ENCODE measurements at regions not wholly inside any gene's neighbourhood (a gene's known extent, or its start where the extent isn't known, plus 50 kb on each side); places are given as distances from the start of the nearest gene placed in this dataset.

DNA sequence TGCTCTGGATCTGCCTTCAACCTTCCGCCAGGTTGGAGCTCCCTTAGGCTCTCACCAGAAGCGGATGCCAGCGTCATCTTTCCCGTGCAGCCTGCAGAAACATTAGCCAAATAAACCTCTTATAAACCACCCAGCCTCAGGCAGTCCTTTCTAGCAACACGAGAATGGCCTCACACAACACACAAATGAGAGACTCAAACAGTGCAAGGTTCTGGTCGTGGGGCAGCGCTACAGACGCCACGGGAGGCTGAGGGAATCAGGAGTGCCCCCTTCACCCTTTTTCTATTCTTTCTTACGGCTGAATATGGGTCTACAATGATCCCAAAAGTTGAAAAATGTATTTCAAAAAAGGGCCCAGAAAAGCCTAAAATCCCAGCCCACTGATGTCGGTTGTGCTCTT is 96.4 kb downstream of the FOXL3 start:
- DNase-seq (ENCODE audit: low spot score) = no peak

DNA sequence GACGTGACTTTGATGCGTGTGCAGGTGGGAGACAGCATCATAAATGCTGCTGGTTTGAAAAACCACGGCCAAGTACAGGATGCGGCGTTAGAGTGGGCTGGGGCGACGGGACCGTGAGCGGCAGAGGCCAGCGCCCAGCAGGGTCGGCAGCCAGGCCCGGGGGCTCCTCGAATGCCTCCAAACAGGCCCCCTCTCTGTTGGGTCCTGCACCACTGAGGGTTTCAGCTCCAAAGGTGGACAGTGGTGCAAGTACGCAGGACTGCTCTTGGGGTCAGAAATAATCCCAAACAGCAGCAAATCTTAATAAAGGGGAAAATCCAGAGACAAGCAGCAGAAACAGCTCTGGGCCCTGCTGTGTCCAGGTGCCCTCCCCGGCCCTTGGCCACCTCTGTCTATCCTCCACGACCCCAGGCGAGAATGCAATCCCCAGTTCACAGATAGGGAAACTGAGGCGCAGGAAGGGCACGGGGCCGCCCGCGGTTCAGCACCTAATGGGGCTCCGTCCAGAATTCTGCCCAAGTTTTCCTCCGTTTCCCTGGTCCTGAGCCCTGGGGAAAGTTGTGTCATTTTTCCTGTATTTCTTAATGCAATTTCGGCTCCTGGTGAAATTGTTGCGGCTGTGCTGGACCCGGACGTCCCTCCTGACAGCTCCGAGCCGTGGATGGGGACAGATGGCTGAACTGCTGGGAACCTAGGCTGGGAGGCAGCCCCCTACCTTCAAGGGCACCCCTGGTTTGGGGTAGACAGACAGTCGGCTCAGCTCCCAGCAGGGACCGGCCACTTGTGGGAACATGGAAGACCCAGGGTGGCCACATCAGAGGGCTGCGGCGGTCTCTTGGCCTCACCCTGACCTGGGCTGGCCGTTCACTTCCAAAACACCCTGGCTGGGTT is 97.4 kb downstream of the FOXL3 start:
- no peak for DNase-seq (ENCODE audit: low spot score)

DNA sequence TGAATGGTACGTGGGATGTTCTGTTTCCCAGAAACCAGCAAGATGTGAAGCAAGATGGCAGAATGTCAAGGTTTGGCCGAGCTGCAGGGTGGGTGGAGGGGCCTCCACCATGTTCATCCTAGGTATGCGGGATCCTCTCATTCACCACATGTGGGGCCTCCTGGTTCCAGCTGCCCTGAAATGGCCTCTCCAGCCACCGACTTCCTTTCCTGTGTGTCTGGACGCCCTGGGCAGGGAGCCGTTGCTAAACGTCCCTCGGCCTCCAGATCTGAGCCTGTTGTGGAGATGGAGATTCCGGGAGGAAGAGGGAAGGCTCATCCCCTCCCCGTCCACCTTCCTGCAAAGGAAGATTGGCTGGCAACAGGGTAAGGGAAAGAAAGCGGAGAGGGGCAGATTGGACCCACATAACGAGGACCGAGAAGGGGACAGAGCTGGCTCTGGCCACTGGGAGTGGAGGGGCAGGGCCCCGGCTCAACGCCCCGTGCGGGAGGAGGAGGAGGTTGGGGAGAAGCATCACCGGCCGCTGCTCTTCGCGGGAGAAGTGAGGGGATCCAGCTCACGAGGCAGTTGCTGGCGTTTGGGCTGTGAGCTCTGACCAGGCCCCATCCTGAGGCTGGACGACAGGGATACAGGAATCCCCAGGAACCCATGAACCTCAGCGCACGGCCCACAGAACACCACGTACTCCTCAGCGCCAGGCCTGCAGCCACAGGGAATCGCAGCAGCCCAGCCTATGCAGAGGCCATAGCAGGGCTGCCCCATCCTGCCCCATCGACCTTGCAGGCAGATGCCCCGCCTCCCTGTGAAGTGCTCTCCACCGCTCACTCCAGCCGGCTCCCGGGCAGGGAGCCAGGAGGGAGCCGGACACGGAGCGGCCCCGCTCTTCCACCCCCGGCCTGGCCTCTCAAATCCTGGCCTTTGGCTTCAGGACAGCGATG is 98.3 kb downstream of the FOXL3 start:
- DNase-seq (ENCODE audit: low spot score) = no peak

DNA sequence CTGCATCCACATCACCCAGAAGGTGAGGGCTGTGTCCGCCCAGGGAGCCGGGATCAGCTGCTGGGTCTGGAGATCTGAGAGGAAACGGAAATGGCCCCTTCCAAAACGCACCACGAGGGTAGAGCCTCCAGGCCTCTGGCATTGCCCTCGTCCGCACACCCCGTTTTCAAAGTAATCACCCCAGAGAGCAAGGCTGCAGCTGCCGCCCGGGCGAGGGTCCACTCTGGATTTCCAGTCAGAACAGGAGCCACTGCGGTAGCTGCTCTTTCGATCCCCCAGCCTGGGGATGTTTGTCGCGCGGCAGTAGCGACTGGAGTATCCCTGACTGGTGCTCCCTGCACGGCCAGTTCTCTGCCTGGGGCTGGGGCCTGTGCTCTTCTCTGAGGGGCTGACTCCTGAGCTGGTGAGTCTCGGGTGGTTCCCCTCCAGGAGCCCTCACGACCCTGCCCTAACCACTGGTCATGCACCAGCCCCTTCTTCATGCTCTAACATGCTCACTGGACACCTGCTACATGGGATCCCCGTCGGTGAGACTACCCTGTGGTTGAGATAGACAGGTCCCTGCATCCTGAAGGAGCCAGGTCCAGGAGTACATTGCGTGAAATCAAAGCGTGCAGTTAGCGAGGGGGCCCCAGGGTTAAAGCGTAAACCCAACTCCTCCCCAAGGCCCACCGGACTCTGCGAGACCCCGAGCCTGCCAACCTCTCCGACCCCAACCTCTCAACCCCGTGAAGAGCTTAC is 99.2 kb downstream of the FOXL3 start:
- no peak for DNase-seq (ENCODE audit: low spot score)

DNA sequence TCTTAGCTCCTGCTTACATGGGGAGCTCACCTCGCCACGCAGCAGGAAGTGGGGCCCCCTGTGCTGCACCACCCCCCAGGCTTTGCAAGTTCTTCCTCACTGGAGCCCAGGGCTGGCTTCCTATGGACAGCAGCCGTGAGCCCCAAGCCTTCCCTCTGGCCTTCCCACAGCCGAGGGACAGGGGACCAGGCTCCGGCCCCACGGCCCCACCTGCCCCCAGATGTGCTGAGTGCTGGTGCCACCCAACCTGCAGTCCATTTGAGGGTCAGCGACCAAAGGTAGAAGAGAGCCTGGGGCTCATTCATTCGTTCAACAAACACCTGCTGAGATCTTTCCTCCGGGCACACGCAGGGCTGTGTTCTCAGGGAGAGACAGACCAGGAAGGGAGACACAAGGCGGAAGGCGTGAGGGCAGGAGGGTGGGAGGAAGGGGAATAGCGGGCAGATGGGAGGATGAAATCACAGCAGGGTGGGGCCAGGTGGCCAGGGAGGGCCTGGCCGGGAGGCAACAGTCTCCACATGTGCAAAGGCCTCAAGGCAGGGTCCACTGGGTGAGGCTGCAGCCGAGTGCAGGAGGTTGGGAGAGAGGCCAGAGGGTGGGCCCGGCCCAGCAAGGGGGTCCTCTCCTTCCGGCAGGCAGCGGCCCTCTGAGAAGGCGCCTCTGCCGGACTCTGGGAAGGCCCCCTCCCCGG is 100.1 kb downstream of the FOXL3 start:
- no peak for DNase-seq (ENCODE audit: low spot score)

DNA sequence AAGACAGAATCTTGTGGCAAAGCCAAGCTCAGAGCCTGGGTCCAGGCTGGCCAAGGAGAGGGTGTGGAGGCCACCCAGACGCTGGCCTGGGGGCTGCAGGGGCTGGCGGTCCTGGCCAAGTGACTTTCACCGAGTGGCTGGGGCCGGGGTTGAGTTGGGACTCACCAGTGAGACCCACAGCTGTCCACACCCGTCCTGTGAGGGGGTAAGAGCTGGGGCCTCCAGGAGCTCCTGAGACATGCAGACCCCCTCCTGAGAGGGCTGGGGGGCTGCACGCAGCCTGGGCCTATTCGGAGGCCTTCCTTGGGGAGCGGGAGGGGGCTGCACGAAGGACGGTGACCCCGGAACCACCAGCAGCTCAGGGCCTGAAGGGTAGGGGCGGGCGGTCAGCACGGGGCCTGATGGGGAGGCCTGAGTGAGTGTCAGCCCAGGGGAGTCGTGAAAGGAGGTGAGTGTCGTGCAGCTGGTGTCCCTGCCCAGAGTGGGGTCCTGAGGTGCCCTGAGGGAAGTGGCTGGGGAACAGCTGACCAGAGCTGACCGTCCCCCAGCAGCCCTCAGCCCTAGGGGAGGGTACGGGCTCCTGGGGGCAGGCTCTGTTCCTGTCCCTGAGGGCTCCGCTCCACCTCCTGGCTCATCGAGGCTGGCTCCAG is 100.9 kb downstream of the FOXL3 start:
- DNase-seq (ENCODE audit: low spot score) = no peak

DNA sequence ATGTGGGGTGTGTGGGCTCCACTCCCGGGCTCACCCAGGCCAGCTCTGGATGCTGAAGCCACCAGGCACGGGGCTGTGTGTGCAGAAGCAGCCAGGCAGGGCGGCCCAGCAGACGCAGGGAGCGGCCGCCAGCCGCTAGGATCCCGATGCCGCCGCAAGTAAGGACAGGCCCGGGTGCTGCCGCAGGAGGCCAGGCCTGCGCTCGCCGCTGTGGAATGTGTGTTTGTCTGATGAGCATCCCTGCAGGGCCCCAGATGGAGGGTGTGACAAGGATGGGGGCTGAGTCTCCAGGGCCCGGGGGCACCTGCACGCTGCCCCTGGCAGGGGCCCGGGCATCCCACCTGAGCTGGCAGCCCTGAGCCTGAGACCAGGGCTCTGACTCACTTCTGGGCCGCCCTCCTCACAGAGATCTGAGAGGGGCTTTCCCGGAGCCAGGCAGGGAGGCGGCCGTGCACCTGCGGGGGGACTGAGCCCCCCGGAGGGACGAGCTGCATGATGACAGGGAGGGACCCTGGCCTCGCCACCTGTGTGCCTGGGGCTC is 101.5 kb downstream of the FOXL3 start:
- no peak for DNase-seq (ENCODE audit: low spot score)

DNA sequence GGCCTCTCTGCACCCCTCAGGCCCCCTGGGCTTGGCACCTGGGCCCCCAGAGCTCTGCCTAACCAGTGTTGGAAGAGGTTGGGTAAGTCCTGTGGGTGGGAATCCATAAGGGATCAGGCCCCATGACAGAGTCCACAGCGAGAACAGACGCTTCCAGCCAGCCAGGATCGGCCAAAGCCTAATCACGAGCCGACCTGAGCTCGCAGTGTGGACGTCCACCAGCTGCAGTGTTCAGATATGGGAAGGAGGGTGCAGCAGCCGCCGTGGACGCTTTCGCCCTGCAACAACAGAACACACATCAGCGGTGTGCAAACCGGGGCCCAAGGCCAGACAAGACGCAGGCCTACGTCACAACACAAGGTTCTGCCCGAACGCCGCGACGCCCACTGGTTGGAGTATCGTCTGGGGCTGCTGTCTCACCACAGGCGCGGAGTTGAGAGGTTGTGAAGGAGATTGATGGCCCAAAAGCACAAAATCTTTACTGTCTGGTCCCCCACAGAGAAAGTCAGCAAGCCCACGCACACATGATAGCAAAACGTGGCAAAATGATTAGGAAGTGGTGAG is 102.1 kb downstream of the FOXL3 start:
- DNase-seq (ENCODE audit: low spot score) = no peak

DNA sequence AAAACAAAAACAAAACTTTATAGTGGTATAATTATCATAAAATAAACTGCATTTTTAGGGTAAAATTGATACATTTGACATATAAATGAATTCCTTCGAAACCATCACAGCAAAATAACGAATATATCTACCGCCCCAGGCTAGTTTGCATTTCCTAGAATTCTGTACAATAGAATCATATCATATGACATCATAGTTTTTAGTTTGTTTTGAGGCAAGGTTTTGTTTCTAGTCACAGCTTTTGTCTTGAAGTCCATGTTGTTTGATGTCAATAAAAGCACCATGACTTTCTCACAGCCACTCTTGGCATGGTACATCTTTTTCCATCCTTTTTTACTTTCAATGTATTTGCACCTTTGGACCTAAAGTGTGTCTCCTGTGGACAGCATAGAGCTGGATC is 102.9 kb downstream of the FOXL3 start:
- no peak for DNase-seq (ENCODE audit: low spot score)

DNA sequence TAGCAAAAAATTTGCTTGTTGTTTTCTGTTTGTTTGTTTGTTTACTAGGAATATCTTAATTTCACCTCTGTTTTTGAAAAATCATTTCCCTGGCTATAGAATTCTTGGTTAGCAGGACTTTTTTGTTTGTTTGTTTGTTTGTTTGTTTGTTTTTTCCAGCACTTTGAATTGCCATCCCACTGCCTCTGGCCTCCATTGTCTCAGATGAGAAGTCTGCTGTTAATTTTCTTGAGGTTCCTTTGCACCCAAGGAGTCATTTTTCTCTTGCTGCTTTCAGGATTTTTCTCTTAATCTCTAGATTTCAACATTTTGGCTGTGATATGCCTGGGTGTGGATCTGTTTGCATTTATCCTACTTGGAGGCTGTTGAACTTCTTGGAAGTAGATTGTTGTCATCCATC is 105.7 kb downstream of the FOXL3 start:
- no peak for DNase-seq (ENCODE audit: low spot score)

DNA sequence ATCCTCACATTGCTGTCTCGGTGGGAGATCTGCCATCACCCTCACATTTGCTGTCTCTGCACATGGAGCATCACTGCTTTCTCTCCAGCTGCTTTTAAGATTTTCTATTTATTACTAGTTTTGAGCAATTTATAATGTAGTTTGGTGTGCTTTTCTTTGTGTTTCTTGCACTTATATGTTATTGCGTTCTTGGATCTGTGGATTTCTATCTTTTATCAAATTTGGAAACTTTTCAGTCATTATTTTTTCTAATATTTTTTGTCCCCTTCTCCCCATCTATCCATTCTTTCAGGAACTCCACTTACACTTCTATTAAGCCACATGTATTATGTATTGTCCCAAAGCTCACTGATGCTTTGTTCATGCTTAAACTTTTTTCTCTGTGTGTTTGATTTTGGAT is 108.9 kb downstream of the FOXL3 start:
- DNase-seq (ENCODE audit: low spot score) = no peak

DNA sequence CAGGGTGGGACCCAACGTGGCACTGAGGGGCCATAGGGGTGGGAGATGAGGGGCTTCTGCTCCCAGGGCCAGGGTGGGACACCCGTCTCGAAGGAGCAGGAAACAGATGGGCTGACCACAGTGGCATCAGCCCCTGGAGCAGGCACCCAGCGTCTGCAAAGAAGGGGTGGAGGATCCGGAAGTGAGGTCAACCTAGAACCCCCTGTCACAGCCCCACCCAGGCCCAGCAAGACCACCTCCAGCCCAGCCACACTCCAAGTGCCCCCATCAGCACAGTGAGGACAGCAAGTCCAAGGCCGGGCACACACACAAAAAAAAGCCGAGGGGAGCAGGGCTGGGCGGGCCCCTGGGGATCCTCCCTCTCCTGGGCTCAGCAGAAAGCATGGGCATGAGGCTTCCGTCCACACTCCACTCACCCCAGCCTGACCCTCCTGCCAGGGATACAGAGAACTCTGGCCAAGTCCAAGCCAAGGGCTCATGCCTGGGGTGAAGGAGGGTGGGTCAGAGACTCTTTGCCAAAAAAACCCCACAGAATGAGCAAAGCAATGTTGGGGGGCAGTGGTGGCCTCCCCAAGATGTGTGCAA is 111.0 kb downstream of the FOXL3 start:
- no peak for DNase-seq (ENCODE audit: low spot score)

DNA sequence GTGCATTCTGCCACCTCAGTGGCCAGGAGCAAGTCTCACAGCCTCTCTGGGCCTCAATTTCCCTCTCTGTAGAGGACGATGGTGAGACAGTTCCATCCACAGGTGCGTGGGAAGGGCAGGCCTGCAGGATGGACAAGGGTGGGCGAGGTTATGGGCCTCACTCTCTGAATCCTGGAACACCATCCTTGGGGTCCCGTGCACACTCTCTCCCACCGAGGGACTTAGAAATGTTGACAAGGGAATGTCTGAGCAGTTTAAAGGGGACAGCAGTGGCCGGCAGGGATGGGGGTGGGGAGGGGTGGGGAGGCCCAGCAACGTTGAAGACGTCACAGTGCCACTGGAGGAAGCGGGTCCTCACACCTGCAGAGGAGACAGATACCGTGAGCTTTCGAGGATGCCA is 111.5 kb downstream of the FOXL3 start:
- DNase-seq (ENCODE audit: low spot score) = no peak

DNA sequence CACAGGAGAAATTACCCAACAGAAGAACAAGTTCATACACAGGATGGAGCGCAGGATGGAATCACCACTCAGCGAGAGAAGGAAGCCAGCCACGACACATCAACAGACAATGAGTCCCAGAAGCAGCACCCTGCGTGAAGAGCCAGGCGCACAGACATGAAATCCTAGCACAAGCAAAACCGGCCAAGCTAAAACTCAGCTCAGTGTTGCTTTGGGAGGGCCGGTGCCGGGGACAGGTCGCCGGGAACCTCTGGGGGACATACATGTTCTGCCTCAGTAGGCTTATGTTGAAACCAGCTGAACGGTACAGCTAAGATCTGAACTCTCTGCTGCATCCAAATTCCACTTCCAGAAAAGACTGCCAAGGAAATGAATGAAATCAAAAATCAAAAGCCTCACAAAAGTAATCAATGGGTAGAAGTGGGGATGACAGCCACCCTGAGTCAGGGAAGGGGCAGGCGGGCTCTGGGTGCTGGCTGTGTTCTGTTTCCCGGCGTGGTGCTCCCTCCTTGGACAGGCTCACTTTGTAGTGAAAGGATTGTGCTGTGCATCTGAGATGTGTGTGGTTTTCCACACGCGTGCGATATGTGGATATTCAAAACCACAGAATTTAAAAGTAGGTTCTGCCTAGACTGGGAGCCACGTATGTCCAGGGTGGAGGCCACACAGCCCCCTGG is 114.7 kb downstream of the PDGFA start:
- DNase-seq (ENCODE audit: low spot score) = no peak

DNA sequence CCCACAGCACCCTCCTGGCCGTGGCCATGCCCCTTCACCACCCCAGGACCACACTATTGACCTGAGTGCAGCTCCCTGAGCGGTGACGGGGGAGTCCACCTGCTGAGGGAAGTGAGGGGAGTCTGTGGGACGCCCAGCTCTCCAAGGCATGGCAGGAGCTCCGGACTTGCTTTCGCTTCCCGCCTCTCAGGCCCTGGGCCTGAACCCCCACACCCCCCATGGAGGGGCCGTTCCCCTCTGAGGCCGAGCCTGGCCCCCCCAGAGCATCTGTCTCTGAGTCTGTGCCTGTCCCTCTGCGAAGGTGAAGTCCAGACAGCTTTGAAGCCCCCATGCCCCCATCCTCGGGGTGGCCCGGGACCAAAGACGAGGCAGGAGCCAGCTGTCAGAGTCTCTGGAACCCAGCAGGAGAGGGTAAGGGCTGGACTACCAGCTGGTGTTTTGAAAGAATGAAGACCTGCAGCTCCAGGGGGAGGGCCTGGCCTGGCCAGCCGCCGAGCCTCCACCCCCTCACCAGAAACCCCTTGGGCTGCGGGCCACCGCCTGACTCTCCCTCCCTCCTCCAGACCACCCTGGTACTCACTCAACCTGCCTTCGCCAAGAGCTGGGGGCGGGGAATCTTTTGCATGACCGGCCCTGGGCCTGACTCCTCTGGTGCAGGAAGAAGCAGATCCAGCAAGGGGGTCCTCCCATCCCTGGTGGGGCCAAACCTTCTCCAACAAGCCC is 114.0 kb downstream of the PDGFA start:
- no peak for DNase-seq (ENCODE audit: low spot score)

DNA sequence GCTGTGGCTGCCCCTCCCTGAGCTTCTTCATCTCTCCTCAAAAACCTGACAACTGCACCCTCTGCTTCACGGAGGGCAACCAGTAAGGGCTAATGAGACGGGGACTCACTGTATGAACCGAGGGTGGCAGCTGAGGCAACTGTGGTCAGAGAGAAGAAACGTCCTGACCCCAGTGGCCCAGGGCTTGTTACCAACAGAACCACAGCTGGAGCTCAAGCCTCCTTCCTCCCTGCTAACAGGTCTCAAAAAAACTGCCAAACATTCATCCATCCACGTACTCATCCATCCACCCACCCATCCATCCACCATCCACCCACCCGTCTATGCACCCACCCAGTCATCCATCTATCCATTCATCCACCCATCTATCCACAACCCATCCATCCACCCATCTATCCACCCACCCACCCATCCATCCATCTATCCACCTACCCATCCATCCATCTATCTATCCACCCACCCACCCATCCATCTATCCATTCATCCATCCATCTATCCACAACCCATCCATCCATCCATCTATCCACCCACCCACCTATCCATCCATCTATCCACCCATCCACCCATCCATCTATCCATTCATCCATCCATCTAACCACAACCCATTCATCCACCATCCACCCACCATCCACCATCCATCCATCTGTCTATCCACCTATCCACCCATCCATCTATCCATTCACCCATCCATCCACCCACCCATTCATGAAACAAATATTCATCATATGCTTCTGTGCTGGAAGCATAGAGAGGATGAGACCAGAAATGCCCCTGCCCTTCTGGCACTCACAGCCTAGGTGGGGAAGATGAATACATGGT is 111.7 kb downstream of the PDGFA start:
- no peak for DNase-seq (ENCODE audit: low spot score)

DNA sequence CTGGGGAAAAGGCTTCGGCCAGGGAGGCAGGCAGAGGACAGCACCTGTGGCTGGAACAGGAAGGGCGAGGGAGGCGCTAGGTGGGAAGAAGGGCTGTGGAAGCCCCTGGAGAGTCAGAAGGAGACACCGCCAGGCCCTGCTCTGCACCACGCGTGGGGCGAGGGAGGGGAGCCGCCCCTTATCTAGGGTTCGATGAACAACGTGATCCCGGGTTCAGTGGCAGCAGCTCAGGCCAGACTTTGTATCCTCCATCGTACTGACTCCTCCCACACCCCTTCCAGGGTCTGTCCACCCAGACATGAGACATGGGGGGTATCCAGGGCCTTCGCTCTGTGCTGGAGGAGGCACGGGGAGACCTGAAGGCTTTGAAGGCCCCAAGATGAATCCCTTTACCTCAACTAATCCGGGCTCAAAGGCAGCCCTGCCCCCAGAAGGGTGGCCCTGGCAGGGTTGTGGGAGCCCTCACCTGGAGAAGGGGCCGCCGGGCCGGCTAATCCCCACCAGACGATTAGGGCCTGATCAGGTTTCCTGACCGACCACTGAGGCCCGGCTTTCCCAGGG is 110.8 kb downstream of the PDGFA start:
- no peak for DNase-seq (ENCODE audit: low spot score)
